Gastrocnemius medialis (tissue), 4 donors: ENCODE measurements at regions not wholly inside any gene's neighbourhood (a gene's known extent, or its start where the extent isn't known, plus 50 kb on each side); places are given as distances from the start of the nearest gene placed in this dataset.

Experiments used
- ATAC-seq, 2 donors: fragments of 150-250 bp; one replicate each; pipeline ENCODE4 v1.9.1; 2016
- DNase-seq, 2 donors: peaks; one replicate each; pipeline ENCODE4 v3.0.0-alpha.2; 2019
- H3K27ac ChIP-seq, 4 donors: fragments of 200-600 bp; sonication (generic); 1 replicate in 1 of 4; 2 replicates in 3 of 4; pipeline ENCODE4 v1.5.1; 2016 to 2018; ENCODE audit warnings: mild to moderate bottlenecking in 2 of 4, moderate library complexity in 1 of 4
- H3K27me3 ChIP-seq, 3 donors: fragments of 200-600 bp; sonication (generic) in 2 of 3; 1 replicate in 1 of 3; 2 replicates in 2 of 3; pipeline versions ENCODE4 v1.5.1 to v1.6.0; 2016 to 2019; ENCODE audit warnings: mild to moderate bottlenecking in 1 of 3, moderate library complexity in 1 of 3
- H3K36me3 ChIP-seq, 2 donors: fragments of 200-600 bp; sonication (generic) in 1 of 2; one replicate each; pipeline ENCODE4 v1.5.1; 2017 to 2018
- H3K4me1 ChIP-seq, 2 donors: fragments of 200-600 bp; sonication (generic) in 1 of 2; one replicate each; pipeline ENCODE4 v1.5.1; 2016 to 2017; ENCODE audit warnings: mild to moderate bottlenecking in 2 of 2
- H3K4me3 ChIP-seq, 4 donors: fragments of 200-600 bp; sonication (generic) in 3 of 4; 1 replicate in 1 of 4; 2 replicates in 3 of 4; pipeline ENCODE4 v1.5.1; 2016 to 2019; ENCODE audit warnings: mild to moderate bottlenecking in 2 of 4
- H3K9me3 ChIP-seq, 3 donors: fragments of 200-600 bp; sonication (generic) in 2 of 3; 1 replicate in 1 of 3; 2 replicates in 2 of 3; pipeline ENCODE4 v1.5.1; 2016 to 2019
- POLR2A ChIP-seq, 2 donors: fragments of 450-650 bp; IDR thresholded peaks; one replicate each; pipeline ENCODE4 v1.6.1; 2017; ENCODE audit warnings: antibody characterized with exemption in 2 of 2, mild to moderate bottlenecking in 2 of 2, moderate library complexity in 2 of 2
- in situ Hi-C, 4 donors: fragments of 200-750 bp; cut with MboI; loops; one replicate each; pipeline versions ENCODE4 v1.15.0 to v1.8.0; 2017; ENCODE audit warnings: low sequenced_read_pairs in 4 of 4
- intact Hi-C: fragments of 100-400 bp; cut with DNase I; formaldehyde crosslinking; loops from one replicate; pipeline ENCODE4 v1.15.1; 2023; ENCODE audit warnings: low total_unique reads
- TF ChIP-seq, protein P1 (sequence below), 5 experiments: fragments of 450-650 bp in 3 of 5; fragments of 200-600 bp in 2 of 5; sonication (generic) in 2 of 5; IDR thresholded peaks in 4 of 5; conservative IDR thresholded peaks in 1 of 5; 1 replicate in 4 of 5; 2 replicates in 1 of 5; pipeline ENCODE4 v1.5.1; 2016 to 2019; ENCODE audit warnings: antibody characterized with exemption in 5 of 5, mild to moderate bottlenecking in 3 of 5, moderate library complexity in 3 of 5

DNA sequence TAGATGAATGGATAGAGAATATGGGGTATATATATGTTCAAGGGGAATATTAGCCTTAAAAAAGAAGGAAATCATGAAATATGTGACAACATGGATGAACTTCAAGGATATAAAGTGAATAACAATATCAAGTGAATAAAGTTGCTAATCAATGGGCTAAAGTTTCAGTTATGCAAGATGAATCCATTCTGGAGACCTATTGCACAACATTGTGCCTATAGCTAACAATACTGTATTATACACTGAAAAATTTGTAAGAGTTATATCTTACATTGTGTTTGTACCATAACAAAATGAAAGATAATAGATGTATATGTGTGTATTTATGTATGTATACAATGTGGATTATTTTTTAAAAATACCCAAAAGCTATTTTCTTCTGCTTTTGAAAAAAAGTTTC is 96.3 kb upstream of the DPYD start:
- intact Hi-C loops: no loop called here
- H3K9me3 ChIP-seq: no peaks in the 10 kb centered on the region
- H3K27me3 ChIP-seq: no peaks in the 10 kb centered on the region
- no peak overlapping the region for H3K27ac ChIP-seq
- no peak for DNase-seq
- TF ChIP-seq, protein P1, sequence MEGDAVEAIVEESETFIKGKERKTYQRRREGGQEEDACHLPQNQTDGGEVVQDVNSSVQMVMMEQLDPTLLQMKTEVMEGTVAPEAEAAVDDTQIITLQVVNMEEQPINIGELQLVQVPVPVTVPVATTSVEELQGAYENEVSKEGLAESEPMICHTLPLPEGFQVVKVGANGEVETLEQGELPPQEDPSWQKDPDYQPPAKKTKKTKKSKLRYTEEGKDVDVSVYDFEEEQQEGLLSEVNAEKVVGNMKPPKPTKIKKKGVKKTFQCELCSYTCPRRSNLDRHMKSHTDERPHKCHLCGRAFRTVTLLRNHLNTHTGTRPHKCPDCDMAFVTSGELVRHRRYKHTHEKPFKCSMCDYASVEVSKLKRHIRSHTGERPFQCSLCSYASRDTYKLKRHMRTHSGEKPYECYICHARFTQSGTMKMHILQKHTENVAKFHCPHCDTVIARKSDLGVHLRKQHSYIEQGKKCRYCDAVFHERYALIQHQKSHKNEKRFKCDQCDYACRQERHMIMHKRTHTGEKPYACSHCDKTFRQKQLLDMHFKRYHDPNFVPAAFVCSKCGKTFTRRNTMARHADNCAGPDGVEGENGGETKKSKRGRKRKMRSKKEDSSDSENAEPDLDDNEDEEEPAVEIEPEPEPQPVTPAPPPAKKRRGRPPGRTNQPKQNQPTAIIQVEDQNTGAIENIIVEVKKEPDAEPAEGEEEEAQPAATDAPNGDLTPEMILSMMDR (IDR thresholded peaks at IDR 0.05 in 4 of 5, conservative IDR thresholded peaks at IDR 0.05 in 1 of 5): no peak
- no peak for TF ChIP-seq POLR2A (IDR thresholded peaks at IDR 0.05)
- no peaks in the 10 kb centered on the region for H3K36me3 ChIP-seq
- no peak overlapping the region for H3K4me3 ChIP-seq
- no peak for ATAC-seq
- H3K4me1 ChIP-seq: no peaks in the 10 kb centered on the region
- in situ Hi-C loops: no loop called here

DNA sequence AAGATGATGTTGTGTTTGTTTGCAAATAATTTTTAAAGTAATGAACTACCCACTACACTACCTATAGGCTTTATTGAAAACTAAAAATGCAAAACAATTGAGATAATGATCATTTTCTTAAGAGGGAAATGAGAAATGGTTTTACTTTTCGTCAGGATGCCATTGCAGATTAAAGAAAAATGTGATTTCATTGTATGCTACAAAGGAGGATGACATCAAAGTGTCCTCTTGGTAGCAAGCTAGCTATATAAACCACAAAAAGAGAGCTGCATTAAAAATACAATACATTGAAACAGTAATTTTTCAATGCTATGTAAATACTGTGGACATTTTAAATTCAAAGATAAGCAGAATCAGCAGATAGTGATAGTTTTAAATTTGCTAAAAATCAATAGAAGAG is 87.5 kb upstream of the DPYD start:
- intact Hi-C loops: no loop called here
- in situ Hi-C loops: no loop called here
- H3K4me1 ChIP-seq: no peaks in the 10 kb centered on the region
- no peaks in the 10 kb centered on the region for H3K27me3 ChIP-seq
- H3K4me3 ChIP-seq: no peak overlapping the region
- TF ChIP-seq POLR2A (IDR thresholded peaks at IDR 0.05): no peak
- TF ChIP-seq, protein P1 (IDR thresholded peaks at IDR 0.05 in 4 of 5, conservative IDR thresholded peaks at IDR 0.05 in 1 of 5): no peak
- H3K27ac ChIP-seq: no peak overlapping the region
- DNase-seq: no peak
- H3K9me3 ChIP-seq: no peaks in the 10 kb centered on the region
- ATAC-seq: no peak
- H3K36me3 ChIP-seq: no peaks in the 10 kb centered on the region

DNA sequence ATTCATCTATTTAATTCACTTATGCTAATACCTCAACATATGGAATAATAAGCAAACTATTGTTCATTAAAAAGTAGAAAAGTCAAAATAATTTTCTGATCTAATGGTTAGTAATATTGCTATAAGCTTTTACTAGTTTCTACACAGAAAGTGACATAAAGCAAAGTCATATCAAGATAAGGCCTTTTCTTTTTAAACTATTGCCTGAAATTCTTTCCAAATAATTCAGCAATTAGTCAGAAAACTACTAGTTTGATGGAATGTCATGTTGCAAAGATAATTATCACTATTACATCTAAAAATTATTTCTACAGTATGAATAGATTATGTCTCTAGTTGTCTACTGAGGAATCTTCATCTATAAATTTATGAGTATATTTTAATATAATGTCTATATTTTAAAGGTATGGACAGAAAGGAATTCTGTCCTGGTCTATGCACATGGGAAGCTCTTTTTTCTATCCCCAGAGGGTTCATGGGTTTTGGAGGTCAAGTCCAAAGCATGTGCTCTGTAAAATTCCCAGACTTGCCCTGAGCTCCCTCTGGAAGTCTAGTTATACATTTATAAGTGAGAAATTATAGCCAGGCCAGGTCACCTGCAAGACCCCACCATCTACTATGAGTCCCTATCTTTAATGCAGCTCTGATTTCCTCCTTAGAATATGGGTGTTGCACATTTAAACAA is 84.6 kb upstream of the DPYD start:
- Histone ChIP-seq H3K9me3 (no peaks in the 10 kb centered on the region), H3K4me1 (no peaks in the 10 kb centered on the region), H3K36me3 (no peaks in the 10 kb centered on the region), H3K27ac (no peak overlapping the region), H3K4me3 (no peak overlapping the region), H3K27me3 (no peaks in the 10 kb centered on the region)
- ATAC-seq: no peak
- DNase-seq: no peak
- intact Hi-C loops (no loop called here), in situ Hi-C loops (no loop called here)
- TF ChIP-seq POLR2A (IDR thresholded peaks at IDR 0.05): no peak
- TF ChIP-seq, protein P1 (IDR thresholded peaks at IDR 0.05 in 4 of 5, conservative IDR thresholded peaks at IDR 0.05 in 1 of 5): no peak

DNA sequence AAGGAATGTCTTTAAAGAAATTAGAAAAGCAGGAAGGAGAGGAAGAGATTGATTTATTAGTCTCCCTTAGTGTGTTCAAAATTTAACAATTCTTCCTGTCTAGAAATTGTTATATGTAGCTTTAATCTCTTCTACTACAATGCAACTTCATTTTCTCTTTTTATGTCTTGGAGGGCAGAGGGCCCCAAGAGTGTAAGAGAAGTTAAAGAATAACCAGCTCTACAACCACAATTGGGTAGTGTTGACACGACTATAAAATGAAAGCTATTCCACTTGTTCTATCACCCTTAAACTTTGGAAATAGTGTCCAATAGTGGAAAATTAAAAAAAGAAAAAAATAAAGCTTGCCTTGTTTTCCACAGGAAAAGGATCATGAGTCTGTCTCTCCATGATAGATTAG is 82.6 kb upstream of the DPYD start:
- TF ChIP-seq, protein P1 (IDR thresholded peaks at IDR 0.05 in 4 of 5, conservative IDR thresholded peaks at IDR 0.05 in 1 of 5): no peak
- no peak for TF ChIP-seq POLR2A (IDR thresholded peaks at IDR 0.05)
- in situ Hi-C loops: no loop called here

DNA sequence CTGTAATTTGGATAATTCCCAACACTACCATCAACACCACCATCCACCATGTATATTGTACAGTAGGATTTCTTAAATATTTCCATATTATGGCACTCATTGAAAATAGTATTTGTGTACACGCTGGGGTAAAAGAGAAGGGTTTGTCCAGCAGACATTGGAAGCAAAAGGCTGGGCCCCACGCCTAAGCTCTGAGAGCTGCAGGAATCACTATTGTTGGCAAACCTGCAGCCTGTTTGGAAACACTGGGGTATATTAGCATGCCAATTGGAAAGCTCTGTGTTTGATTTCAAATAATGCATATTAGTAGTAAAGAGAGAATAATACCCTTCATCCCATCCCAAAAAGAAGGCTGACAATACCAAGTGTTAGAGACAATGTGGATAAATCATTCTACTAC is 81.5 kb upstream of the DPYD start:
- Histone ChIP-seq H3K27ac (no peak overlapping the region), H3K4me1 (no peaks in the 10 kb centered on the region), H3K9me3 (no peaks in the 10 kb centered on the region), H3K4me3 (no peak overlapping the region), H3K27me3 (no peaks in the 10 kb centered on the region), H3K36me3 (no peaks in the 10 kb centered on the region)
- in situ Hi-C loops (no loop called here), intact Hi-C loops (no loop called here)
- no peak for ATAC-seq
- TF ChIP-seq POLR2A (IDR thresholded peaks at IDR 0.05): no peak
- TF ChIP-seq, protein P1 (IDR thresholded peaks at IDR 0.05 in 4 of 5, conservative IDR thresholded peaks at IDR 0.05 in 1 of 5): no peak
- DNase-seq: no peak

More for the DNA sequence above, 82.6 kb upstream of the DPYD start:
- DNase-seq: no peak
- Histone ChIP-seq H3K27ac (no peak overlapping the region), H3K4me1 (no peaks in the 10 kb centered on the region), H3K4me3 (no peak overlapping the region), H3K36me3 (no peaks in the 10 kb centered on the region), H3K9me3 (no peaks in the 10 kb centered on the region), H3K27me3 (no peaks in the 10 kb centered on the region)
- intact Hi-C loops: no loop called here
- ATAC-seq: no peak
